Epithelial cell of proximal tubule (primary cell): ENCODE measurements at regions not wholly inside any gene's neighbourhood (a gene's known extent, or its start where the extent isn't known, plus 50 kb on each side); places are given as distances from the start of the nearest gene placed in this dataset.
A peak's percentile ranks its signal among the peaks of the same experiment; 100 is the strongest.
"Not testable (repeated sequence)": the region's sequence is repeated elsewhere in the genome, so short reads cannot be mapped to it uniquely, and the experiment has no call there.

Experiments
- DNase-seq: peaks from one replicate; pipeline ENCODE4 v3.0.0-alpha.2; 2011; ENCODE audit warnings: low read depth
- H3K4me3 ChIP-seq: 2 replicates; pipeline ENCODE4 v1.5.1; 2011; ENCODE audit warnings: low read depth, mild to moderate bottlenecking, low read length
- CTCF ChIP-seq: conservative IDR thresholded peaks from 2 replicates; pipeline ENCODE4 v1.5.1; 2012; ENCODE audit warnings: low read depth, mild to moderate bottlenecking, low read length

- no peak for DNase-seq
- TF ChIP-seq CTCF = no peak
- no peak overlapping the region for H3K4me3 ChIP-seq
These were observed 52.2 kb downstream of the CALML3 start for GRCh38 chr10:5576780-5577624.

- H3K4me3 ChIP-seq = not testable (repeated sequence)
These were observed 55.3 kb downstream of the CALML3 start for GRCh38 chr10:5580038-5580428.

DNA sequence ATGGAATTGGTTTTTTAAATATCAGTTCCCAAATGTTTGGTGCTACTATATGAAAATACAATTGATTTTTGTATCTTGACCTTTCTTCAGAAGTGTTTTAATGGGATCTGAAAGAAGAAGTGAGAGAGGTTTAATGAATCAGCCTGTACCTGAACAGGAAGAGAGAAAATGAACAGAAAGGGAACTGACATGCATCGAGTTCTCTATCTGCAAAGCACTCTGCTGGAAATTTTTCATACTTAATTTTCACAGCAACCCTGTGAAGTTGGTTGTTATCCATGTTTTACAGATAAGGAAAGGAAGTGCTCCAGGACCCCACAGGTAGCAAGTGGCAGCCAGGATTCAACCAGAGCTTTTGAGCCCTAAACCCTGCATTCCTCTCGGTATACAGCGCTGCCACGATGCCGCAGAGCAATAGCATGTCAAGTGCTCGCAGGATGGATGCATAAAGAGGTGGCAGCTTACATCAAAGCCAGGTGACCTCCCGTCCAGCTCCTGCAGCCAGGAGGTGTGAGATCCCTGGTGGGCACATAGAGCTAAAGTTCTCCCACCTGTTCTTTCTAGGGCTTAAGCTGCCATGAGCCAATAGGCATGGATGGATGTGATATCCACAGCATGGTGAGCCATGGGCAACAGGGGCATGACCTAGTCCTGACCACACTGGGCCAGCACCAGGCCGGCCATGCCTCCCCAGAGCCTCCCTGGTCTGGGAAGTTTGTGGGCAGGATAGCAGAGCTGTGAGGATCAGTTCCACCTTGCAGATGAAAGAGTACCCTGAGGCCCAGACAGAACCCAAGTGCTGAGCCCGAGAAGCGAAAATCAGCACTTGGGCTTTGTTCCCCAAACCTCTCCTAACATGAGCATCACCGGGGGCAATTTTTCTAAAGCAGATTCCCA, 57.2 kb downstream of the CALML3 start:
- no peak for TF ChIP-seq CTCF
- no peak for DNase-seq
- no peak overlapping the region for H3K4me3 ChIP-seq

More at GRCh38 chr10:5580038-5580428, 55.3 kb downstream of the CALML3 start:
- DNase-seq = not testable (repeated sequence)

GRCh38 chr10:5582736-5583135, 58.0 kb downstream of the CALML3 start:
- TF ChIP-seq CTCF = peak; percentile 45
- no peak overlapping the region for H3K4me3 ChIP-seq
- DNase-seq = peak; percentile 44

GRCh38 chr10:5583525-5584175, 58.9 kb downstream of the CALML3 start:
- no peak overlapping the region for H3K4me3 ChIP-seq
- peak; percentile 78 for DNase-seq
- no peak for TF ChIP-seq CTCF

DNA sequence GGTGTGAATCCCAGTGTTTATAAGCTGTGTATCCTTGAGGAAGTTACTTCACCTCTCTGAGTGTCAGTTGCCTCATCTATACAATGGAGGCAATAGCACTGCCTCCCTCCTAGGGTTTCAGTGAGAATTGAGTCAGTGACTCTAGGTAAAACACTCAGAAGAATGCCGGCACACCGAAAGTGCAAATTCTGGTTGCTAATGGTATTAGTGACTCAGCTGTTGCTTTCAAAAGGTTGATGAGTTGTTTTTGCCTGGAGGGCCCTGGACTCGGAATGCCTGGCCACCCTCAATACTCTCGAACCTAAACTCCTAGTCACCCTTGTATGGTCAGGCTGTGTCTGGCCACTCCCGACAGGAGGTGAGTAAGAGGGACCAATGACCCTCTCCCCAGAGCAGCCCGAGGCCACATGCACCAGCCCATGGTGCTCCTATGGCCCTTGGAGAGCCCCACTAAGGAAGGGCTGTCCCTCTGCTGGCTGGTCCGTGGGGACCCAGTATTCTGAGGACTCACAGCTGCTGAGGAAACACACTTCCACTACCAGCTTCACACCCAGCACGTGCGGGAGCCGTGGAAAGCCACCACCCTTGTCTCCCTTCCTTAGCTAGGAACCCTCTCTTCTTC, 60.2 kb downstream of the CALML3 start:
- DNase-seq = peak; percentile 89
- TF ChIP-seq CTCF = peak; percentile 6
- H3K4me3 ChIP-seq = no peak overlapping the region
